ENCODE measurements at regions not wholly inside any gene's neighbourhood (a gene's known extent, or its start where the extent isn't known, plus 50 kb on each side); places are given as distances from the start of the nearest gene placed in this dataset.

DNA sequence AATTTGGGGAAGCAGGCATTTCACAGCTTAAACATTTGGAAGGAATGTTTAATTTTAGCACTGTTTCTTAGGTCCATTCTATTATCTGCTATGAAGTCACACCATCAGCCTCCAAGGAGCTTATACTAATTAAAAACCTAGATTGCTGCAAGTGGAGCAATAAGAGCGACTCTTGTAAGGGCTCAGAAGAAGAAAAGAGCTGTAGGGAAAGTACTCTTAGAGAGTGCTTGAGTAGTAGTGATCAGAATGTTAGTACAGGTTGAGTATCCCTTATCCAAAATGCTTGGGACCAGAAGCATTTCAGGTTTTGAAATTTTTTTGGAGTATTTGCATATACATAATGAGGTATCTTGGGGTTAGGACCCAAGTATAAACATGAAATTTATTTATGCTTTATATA is 285.3 kb downstream of the UBE3D start:
- TF ChIP-seq, protein P1, sequence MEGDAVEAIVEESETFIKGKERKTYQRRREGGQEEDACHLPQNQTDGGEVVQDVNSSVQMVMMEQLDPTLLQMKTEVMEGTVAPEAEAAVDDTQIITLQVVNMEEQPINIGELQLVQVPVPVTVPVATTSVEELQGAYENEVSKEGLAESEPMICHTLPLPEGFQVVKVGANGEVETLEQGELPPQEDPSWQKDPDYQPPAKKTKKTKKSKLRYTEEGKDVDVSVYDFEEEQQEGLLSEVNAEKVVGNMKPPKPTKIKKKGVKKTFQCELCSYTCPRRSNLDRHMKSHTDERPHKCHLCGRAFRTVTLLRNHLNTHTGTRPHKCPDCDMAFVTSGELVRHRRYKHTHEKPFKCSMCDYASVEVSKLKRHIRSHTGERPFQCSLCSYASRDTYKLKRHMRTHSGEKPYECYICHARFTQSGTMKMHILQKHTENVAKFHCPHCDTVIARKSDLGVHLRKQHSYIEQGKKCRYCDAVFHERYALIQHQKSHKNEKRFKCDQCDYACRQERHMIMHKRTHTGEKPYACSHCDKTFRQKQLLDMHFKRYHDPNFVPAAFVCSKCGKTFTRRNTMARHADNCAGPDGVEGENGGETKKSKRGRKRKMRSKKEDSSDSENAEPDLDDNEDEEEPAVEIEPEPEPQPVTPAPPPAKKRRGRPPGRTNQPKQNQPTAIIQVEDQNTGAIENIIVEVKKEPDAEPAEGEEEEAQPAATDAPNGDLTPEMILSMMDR (IDR thresholded peaks at IDR 0.05), result no peak
- no peak for TF ChIP-seq EP300 (IDR thresholded peaks at IDR 0.05)
- TF ChIP-seq POLR2A (IDR thresholded peaks at IDR 0.05), result no peak

All from suprapubic skin (tissue), 3 donors.